Gastroesophageal sphincter (tissue), 4 donors: ENCODE measurements at regions not wholly inside any gene's neighbourhood (a gene's known extent, or its start where the extent isn't known, plus 50 kb on each side); places are given as distances from the start of the nearest gene placed in this dataset.

ENCODE experiments used
- ATAC-seq: fragments of 150-250 bp; one replicate; pipeline ENCODE4 v1.9.1; 2016; ENCODE audit warnings: mild to moderate bottlenecking, moderate library complexity
- H3K27ac ChIP-seq, 4 donors: fragments of 200-600 bp; sonication (generic) in 3 of 4; 1 replicate in 3 of 4; 2 replicates in 1 of 4; pipeline ENCODE4 v1.5.1; 2016 to 2019
- H3K27me3 ChIP-seq: fragments of 200-600 bp; sonication (generic); one replicate; pipeline ENCODE4 v1.5.1; 2019
- H3K36me3 ChIP-seq, 2 donors: fragments of 200-600 bp; sonication (generic); one replicate each; pipeline ENCODE4 v1.5.1; 2019; ENCODE audit warnings: control low read depth in 1 of 2
- H3K4me1 ChIP-seq, 3 donors: fragments of 200-600 bp; sonication (generic); 1 replicate in 2 of 3; 2 replicates in 1 of 3; pipeline ENCODE4 v1.5.1; 2016 to 2019; ENCODE audit warnings: control low read depth in 2 of 3
- H3K4me3 ChIP-seq, 2 donors: fragments of 200-600 bp; sonication (generic); one replicate each; pipeline ENCODE4 v1.5.1; 2019; ENCODE audit warnings: mild to moderate bottlenecking in 1 of 2, moderate library complexity in 1 of 2
- H3K9me3 ChIP-seq, 3 donors: fragments of 200-600 bp; sonication (generic); one replicate each; pipeline ENCODE4 v1.5.1; 2017 to 2019; ENCODE audit warnings: control low read depth in 2 of 3
- EP300 ChIP-seq: sonication (generic); formaldehyde crosslinking; IDR thresholded peaks from one replicate; pipeline ENCODE4 v1.6.1; 2017; ENCODE audit warnings: antibody characterized with exemption, mild to moderate bottlenecking
- POLR2A ChIP-seq, 2 donors: fragments of 450-650 bp; IDR thresholded peaks; one replicate each; pipeline ENCODE4 v1.6.1; 2017; ENCODE audit warnings: antibody characterized with exemption in 2 of 2, mild to moderate bottlenecking in 2 of 2, moderate library complexity in 1 of 2
- POLR2AphosphoS5 ChIP-seq: sonication (generic); formaldehyde crosslinking; IDR thresholded peaks from one replicate; pipeline ENCODE4 v1.6.1; 2017; ENCODE audit warnings: antibody characterized with exemption
- WGBS, 2 donors: methylation state at CpG; one replicate each; pipeline ENCODE4 v1.1.5; 2018; ENCODE audit warnings: low coverage in 1 of 2; 5-methylcytosine and 5-hydroxymethylcytosine counted together
- TF ChIP-seq, protein P1 (sequence below), 4 experiments: fragments of 200-600 bp in 2 of 4; fragments of 450-650 bp in 2 of 4; sonication (generic) in 1 of 4; IDR thresholded peaks; one replicate each; pipeline ENCODE4 v1.5.1; 2017 to 2019; ENCODE audit warnings: antibody characterized with exemption in 4 of 4, mild to moderate bottlenecking in 2 of 4, moderate library complexity in 2 of 4

DNA sequence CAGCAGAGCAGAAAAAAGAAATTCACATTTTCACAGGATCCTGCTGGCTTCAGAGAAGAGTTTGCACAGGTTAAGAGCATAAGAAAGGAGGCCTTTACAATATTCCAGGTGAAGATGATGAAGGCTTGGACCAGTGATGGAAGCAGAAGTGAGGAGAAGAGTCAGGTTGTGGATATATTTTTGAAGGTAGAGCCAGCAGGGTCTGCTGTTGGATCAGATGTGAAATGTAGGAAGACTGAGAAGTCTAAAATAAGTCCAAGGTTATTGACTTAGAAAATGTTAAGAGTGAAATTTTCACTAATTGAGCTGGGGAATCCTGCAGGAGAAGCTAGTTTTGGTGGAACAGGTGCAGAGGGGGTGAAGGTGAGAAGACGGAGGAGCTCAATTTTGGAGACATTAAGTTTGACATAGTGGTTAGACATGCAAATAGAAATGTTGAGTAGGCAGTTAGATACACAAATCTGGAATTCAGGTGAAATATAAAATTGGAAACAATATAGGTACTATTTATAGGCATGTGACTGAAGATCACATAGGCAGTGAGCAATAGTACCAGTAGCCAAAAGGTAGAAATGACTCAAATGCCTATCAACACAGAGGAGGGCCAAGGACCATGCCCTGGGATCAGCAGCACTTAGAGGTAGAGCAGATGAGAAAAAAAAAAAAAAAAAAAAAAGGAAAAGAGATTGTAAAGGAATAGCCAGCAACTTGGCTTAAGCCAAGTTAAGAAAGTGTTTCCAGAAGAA, 252.0 kb downstream of the AASDHPPT start:
- no peaks in the 10 kb centered on the region for H3K4me1 ChIP-seq
- H3K36me3 ChIP-seq, result no peaks in the 10 kb centered on the region
- 85 to 89% methylated on average over 1 of the region's 1 CpG for WGBS, 2 donors
- H3K27me3 ChIP-seq, result no peaks in the 10 kb centered on the region
- H3K4me3 ChIP-seq, result no peak overlapping the region
- TF ChIP-seq POLR2A (IDR thresholded peaks at IDR 0.05), result no peak
- no peak overlapping the region for H3K27ac ChIP-seq
- no peak for ATAC-seq
- no peaks in the 10 kb centered on the region for H3K9me3 ChIP-seq

GRCh38 chr11:106331176-106331575, 253.7 kb downstream of the AASDHPPT start:
- no peak overlapping the region for H3K4me3 ChIP-seq
- WGBS, 2 donors, result 92 to 94% methylated on average over 2 to 3 of the region's 3 CpGs

DNA sequence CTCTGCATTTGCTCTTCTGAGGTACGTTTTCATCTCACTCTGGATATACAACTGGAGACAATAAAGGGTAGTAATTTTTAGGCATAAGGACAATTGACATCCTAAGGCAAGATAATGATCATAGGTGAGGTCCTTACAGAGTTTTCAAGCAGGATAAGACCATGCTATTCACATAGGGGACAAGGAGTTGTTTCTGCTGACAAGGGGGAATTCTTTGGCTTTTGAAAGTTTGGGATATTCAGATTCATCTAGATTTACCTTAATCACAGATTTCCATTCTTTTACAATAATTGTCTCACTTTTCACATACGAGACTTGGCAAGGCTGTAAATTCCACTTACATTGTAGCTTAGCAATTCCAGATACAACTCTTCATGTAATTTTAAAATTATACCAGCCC, 256.2 kb downstream of the AASDHPPT start:
- Histone ChIP-seq H3K36me3 (no peaks in the 10 kb centered on the region), H3K27ac (no peak overlapping the region), H3K4me3 (no peak overlapping the region), H3K9me3 (no peaks in the 10 kb centered on the region), H3K27me3 (no peaks in the 10 kb centered on the region), H3K4me1 (no peaks in the 10 kb centered on the region)
- WGBS, 2 donors, result 70 to 82% methylated on average over 2 of the region's 2 CpGs
- TF ChIP-seq POLR2A (IDR thresholded peaks at IDR 0.05) (no peak), EP300 (no peak), POLR2AphosphoS5 (no peak)
- TF ChIP-seq, protein P1, sequence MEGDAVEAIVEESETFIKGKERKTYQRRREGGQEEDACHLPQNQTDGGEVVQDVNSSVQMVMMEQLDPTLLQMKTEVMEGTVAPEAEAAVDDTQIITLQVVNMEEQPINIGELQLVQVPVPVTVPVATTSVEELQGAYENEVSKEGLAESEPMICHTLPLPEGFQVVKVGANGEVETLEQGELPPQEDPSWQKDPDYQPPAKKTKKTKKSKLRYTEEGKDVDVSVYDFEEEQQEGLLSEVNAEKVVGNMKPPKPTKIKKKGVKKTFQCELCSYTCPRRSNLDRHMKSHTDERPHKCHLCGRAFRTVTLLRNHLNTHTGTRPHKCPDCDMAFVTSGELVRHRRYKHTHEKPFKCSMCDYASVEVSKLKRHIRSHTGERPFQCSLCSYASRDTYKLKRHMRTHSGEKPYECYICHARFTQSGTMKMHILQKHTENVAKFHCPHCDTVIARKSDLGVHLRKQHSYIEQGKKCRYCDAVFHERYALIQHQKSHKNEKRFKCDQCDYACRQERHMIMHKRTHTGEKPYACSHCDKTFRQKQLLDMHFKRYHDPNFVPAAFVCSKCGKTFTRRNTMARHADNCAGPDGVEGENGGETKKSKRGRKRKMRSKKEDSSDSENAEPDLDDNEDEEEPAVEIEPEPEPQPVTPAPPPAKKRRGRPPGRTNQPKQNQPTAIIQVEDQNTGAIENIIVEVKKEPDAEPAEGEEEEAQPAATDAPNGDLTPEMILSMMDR (IDR thresholded peaks at IDR 0.05), result no peak
- no peak for ATAC-seq

More at GRCh38 chr11:106331176-106331575, 253.7 kb downstream of the AASDHPPT start:
- no peaks in the 10 kb centered on the region for H3K4me1 ChIP-seq
- H3K9me3 ChIP-seq, result no peaks in the 10 kb centered on the region
- no peak overlapping the region for H3K27ac ChIP-seq
- TF ChIP-seq POLR2A (IDR thresholded peaks at IDR 0.05) (no peak), EP300 (no peak), POLR2AphosphoS5 (no peak)
- TF ChIP-seq, protein P1 (IDR thresholded peaks at IDR 0.05), result no peak
- no peaks in the 10 kb centered on the region for H3K27me3 ChIP-seq
- ATAC-seq, result no peak
- H3K36me3 ChIP-seq, result no peaks in the 10 kb centered on the region

GRCh38 chr11:106344394-106344793, 266.9 kb downstream of the AASDHPPT start:
- Histone ChIP-seq H3K9me3 (no peaks in the 10 kb centered on the region), H3K4me3 (no peak overlapping the region), H3K4me1 (no peaks in the 10 kb centered on the region), H3K36me3 (no peaks in the 10 kb centered on the region), H3K27ac (no peak overlapping the region), H3K27me3 (no peaks in the 10 kb centered on the region)
- WGBS, 2 donors, result 23% methylated on average over 2 of the region's 2 CpGs; no CpG with 5 or more reads in 1 of the 2 donors
- TF ChIP-seq POLR2AphosphoS5, result no peak
- no peak for TF ChIP-seq POLR2A (IDR thresholded peaks at IDR 0.05)
- no peak for TF ChIP-seq EP300
- TF ChIP-seq, protein P1 (IDR thresholded peaks at IDR 0.05), result no peak
- ATAC-seq, result no peak

DNA sequence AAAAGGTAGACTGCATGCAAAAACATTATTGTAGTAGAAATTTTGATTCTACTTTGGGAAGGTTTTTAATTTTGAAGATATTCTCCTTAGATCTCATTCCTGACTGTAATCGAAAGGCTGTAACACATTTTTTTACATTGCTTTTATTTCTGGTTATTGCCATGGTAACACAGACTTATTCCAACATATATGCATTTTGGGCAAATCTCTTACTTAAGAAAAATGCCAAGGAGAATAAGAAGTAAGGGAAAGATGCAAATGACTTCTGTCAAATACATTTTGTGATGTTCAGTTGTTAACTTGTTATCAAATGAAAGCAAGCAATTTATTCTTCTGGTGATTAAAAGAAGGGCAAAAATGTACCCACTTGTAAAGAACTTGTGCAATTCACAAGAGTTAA, 267.5 kb downstream of the AASDHPPT start:
- WGBS, 2 donors, result 71 to 89% methylated on average over 1 of the region's 1 CpG
- Histone ChIP-seq H3K27ac (no peak overlapping the region), H3K4me1 (no peaks in the 10 kb centered on the region), H3K4me3 (no peak overlapping the region), H3K36me3 (no peaks in the 10 kb centered on the region), H3K9me3 (no peaks in the 10 kb centered on the region), H3K27me3 (no peaks in the 10 kb centered on the region)
- TF ChIP-seq, protein P1 (IDR thresholded peaks at IDR 0.05), result no peak
- TF ChIP-seq POLR2A (IDR thresholded peaks at IDR 0.05) (no peak), EP300 (no peak), POLR2AphosphoS5 (no peak)
- no peak for ATAC-seq
